GM19438 (cell line): ENCODE measurements at regions not wholly inside any gene's neighbourhood (a gene's known extent, or its start where the extent isn't known, plus 50 kb on each side); places are given as distances from the start of the nearest gene placed in this dataset.

Source experiments
- ATAC-seq: cut with Tn5 transposase; IDR thresholded peaks from one replicate; pipeline ENCODE4 v1.9.1; 2021; ENCODE audit warnings: low read depth; ENCODE audit not compliant: unreplicated experiment

DNA sequence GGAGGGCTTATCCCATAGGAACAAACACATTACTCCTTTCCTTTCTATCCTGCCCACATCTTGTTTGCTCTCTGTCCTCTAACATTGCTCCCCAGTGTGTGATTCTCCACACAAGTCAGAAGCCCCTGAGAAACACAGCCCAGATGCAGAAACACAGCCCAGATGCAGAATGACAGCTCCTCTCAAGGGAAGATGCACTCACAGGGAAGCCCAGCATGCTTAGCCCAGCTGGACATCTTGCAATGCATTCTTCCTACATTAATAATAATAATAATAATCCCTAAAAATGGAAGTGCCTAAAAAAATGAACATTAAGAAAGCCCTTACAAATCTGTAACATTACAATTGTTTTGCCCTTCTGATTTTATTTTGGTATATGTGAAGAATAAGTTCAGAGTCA, 172.1 kb downstream of the CBLN2 start:
- ATAC-seq, result no peak

DNA sequence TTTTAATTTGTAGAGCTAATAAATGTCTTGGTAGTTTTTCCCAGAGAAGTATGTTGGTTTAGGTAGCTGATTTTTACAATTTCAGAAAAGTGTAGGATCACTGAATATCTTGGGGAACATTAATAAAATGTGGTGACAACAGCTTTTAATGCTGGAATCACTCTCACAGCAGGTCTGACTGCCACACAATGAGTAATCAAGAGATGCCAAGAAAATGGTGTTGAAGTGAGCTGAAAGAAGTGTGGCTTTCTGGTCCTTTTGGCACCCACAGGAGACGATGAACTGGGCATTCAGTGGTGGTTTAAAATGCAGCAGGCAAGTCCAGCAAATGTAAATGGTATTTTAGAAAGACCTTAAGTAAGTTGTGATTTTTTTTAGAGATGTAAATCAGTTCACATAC, 175.8 kb downstream of the CBLN2 start:
- ATAC-seq, result no peak

- no peak for ATAC-seq
Observed at GRCh38 chr18:72360634-72361033, 183.5 kb downstream of the CBLN2 start.

DNA sequence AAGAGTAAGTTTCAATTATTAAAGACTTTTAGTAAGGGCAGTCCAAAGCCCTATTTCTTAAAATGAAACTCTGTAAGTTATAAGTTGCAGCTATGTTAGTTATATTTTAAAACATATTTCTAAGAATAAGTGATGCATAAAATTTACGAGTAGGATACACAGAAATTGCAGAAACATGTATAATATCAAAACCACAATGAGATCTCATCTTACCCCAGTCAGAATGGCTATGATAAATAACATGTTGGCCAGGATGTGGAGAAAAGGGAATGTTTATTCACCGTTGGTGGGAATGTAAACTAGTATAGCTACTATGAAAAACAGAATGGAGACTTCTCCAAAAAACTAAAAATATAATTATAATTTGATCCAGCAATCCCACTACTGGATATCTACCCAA, 201.2 kb downstream of the CBLN2 start:
- no peak for ATAC-seq

GRCh38 chr18:72339976-72340375, 204.2 kb downstream of the CBLN2 start:
- no peak for ATAC-seq

DNA sequence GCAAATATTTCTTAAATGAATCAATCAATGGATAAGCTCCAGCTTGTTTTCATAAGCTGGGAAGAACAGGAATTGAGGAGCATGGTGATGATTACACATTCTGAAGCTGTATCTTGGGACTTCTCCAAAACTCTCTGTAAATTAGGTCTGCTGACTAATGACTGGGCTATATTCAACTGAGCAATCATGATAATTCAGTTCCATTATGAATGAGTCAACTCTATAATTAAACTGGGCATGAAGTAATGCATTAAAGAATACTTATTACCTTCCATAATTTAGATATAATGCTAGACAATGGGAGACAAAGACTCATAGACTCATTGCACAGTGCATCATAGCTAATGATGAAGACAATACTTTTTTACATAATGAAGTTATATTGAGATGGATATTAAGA, 207.4 kb downstream of the CBLN2 start:
- no peak for ATAC-seq

- no peak for ATAC-seq
Observed at GRCh38 chr18:72329533-72329932, 214.6 kb downstream of the CBLN2 start.

GRCh38 chr18:72325307-72325706, 218.8 kb downstream of the CBLN2 start:
- ATAC-seq, result no peak

- ATAC-seq, result no peak
Observed at GRCh38 chr18:72324677-72325076, 219.5 kb downstream of the CBLN2 start.

GRCh38 chr18:72316497-72316896, 227.6 kb downstream of the CBLN2 start:
- no peak for ATAC-seq

- no peak for ATAC-seq
Observed at GRCh38 chr18:72283148-72283925, 260.8 kb downstream of the CBLN2 start.

DNA sequence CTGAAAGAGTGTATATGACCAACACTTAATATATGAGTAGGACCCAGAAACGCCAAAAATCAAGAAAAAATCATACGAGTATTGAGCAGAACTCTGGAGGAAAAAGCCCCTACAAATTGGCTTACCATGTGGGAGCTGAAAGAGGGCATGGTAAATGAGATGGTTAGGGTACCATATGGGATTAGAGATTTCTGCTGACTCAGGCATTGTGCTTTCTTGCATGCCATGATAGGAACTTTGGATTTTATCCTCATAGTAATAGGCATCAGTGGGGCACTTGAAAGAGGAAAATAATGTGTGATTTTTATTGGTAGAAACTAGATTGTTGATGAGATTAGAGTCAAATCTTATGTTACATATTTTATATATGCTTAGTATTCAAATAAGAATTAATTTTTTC, 271.1 kb downstream of the CBLN2 start:
- ATAC-seq, result no peak

DNA sequence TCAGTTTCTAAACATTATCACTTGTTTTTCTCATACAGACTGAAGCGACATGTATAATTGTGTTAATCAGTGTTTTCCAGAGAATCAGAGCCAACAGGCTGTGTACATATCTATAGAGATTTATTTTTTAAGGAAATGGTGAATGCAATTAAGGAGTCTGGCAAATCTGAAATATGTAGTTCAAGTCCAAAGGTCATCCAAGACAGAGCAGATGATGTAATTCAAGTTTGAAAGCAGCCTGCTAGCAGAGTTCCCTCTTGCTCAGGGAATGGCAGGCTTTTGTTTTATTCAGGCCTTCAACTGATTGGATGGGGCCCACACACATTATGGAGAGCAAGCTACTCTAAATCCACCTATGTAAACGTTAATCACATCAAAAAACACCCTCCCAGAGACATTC, 282.6 kb downstream of the CBLN2 start:
- no peak for ATAC-seq

GRCh38 chr18:72246076-72246475, 298.1 kb downstream of the CBLN2 start:
- ATAC-seq, result no peak

DNA sequence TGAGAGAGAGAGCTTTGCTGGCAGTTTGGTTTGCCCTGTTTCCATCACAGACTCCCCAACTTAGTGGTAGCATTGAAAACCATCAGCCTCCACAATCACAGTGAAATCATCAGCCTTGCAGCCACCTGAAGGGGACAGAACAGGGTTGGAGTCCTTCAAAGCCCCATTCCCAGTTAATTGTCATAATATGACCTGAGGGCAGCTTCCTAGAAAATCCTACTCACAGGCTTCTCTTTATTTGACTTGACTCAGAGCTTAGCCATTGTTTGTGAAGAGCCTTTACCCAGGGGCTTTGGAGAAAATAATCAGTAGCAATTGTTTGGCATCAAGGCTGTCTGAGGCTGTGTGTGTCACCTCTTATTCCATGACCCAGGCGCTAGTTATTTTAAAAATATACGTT, 308.7 kb downstream of the CBLN2 start:
- no peak for ATAC-seq

GRCh38 chr18:72233106-72233505, 311.0 kb downstream of the CBLN2 start:
- ATAC-seq, result no peak

- no peak for ATAC-seq
Observed at GRCh38 chr18:72232644-72233043, 311.5 kb downstream of the CBLN2 start.

DNA sequence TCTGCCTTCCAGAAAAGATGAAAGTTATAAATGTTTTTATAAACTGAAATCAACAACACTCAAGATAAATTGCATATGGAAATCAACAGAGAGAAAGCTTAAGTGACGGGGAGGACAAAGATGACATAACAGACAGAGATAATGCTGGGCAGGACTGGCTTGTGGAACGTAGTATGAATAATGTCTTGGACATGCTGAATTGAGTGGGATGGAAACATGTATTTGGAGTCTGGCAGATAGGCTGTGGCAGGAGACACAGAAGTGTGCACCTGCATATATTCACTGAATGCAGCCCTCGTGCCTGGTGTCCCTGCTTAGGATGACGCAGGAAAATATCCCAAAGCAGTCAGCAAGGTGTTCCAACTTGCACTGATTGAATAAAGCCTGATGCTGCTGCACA, 318.2 kb downstream of the CBLN2 start:
- ATAC-seq, result no peak

DNA sequence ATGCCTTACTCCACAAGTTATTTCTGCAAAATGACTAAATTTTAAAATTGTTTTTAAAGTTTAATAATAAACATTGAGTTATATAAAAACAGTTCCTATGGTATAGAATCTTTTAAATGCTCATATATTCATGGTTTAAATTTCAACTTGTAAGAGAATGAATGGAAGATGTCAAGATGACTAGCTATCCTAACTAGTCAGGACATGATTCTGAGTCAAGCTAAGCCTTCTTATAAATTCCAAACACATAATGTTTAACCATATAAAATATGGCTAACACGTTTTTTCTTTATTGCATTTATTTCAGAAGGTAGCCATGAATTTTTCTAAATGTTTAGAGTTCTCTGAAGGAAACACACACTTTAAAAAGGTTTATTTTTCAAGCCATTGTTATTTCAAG, 320.4 kb downstream of the CBLN2 start:
- no peak for ATAC-seq

DNA sequence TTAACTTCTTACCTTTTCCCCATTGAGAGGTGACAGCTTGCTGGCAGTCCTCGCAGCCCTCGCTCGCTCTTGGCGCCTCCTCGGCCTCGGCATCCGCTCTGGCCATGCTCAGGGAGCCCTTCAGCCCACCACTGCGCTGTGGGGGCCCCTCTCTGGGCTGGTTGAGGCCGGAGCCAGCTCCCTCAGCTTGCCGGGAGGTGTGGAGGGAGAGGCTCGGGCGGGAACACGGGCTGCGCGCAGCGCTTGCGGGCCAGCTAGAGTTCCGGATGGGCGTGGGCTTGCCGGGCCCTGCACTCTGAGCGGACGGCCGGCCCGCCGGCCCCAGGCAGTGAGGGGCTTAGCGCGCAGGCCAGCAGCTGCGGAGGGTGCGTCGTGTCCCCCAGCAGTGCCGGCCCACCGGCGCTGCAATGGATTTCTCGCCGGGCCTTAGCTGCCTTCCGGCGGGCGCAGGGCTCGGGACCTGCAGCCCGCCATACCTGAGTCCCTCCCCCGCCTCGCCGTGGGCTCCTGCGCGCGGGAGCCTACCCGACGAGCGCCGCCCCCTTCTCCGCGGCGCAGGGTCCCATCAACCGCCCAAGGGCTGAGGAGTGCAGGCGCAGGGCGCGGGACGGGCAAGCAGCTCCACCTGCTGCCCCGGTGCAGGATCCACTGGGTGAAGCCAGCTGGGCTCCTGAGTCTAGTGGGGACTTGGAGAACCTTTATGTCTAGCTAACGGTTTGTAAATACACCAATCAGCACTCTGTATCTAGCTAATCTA, 335.0 kb downstream of the CBLN2 start:
- no peak for ATAC-seq

GRCh38 chr18:72207280-72207679, 336.9 kb downstream of the CBLN2 start:
- ATAC-seq, result no peak

GRCh38 chr18:72206814-72207213, 337.3 kb downstream of the CBLN2 start:
- no peak for ATAC-seq
